ENCODE measurements at regions not wholly inside any gene's neighbourhood (a gene's known extent, or its start where the extent isn't known, plus 50 kb on each side); places are given as distances from the start of the nearest gene placed in this dataset.

DNA sequence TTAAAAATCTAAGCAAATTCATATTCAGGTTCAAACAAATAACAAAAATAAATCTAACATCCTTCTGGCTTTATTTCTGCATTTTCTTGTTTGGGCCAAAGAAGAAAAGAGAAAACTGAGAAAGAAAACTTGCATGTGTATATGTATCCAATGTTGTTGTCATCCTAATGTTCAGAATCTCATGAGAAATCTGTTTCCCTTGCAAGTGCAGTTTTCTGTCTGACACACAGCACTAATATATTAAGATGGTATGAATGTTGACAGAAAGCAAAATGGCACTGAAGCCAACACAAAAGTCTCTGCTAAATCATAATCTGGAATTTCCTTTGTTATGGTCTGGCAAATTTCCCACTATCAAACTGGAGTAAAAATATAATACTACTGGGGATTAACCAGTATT, 235.9 kb downstream of the HGF start:
- no peak for DNase-seq (ENCODE audit: extremely low read depth, low read depth)

DNA sequence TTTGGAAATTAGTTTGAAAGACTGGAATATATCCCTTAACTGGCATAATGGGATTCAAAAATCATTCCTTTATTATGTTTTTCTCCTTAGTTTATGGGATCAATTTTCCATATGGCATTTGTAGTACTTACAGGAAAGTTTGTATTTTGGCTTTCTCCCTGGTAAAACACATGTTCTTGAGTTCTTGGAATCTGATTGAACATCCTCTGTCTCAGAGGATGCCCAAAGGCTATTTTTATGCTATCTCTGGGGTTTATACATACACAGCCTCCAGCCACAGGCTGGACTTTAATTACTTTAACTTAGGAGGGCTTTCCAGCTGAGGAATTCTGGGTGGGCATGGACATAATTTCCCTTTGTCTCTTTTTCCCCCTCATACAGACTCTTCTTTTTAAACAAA, 236.4 kb downstream of the HGF start:
- no peak for DNase-seq (ENCODE audit: extremely low read depth, low read depth)

DNA sequence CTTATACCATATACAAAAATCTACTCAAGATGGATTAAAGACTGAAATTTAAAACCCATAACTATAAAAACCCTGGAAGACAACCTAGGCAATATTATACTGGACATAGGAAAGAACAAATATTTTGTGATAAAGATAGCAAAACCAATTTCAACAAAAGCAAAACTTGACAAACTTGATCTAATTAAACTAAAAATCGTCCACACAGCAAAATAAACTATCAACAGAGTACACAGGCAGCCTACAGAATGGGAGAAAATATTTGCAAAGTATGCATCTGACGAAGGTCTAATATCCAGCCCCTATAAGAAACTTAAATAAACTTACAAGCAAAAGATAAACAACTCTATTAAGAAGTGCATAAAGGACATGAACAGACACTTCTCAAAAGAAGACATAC, 240.1 kb downstream of the HGF start:
- DNase-seq (ENCODE audit: extremely low read depth, low read depth) = no peak

DNA sequence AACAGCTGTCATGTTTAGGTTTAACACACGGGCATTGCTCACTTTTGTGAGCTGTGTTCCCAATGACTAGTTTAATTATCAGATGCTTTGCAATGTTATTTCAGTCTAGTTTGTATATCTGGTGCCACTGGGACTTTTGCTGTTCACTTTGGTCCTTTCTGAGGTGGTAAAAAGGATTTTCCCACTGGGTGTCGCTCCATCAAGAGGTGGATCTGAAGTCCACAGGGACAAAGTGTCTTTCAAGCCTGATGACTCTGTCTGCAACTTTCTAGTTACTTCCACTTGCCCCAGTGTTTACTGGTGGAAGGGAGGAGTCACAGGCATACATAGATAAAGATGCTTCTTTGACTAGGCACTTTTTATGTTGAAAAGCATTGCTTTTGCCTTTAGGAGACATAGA, 242.2 kb downstream of the HGF start:
- peak; percentile 21 for DNase-seq (ENCODE audit: extremely low read depth, low read depth)

DNA sequence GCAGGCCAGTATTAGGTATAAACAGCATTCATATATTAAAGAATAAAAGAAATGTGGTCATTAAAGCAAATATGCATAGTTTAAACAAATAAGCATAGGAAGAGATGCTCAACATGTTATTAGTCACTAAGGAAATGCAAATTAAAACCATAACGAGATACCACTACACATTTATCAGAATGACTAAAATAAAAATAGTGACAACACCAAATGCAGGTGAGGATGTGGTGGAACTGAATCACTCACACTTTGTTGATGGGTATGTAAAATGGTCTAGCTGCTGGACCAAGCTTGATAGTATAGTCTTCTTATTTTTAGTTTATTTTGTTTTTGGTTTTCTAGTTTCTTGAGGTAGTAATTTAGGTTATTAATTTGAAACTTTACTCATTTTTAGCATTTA, 242.9 kb downstream of the HGF start:
- no peak for DNase-seq (ENCODE audit: extremely low read depth, low read depth)

DNA sequence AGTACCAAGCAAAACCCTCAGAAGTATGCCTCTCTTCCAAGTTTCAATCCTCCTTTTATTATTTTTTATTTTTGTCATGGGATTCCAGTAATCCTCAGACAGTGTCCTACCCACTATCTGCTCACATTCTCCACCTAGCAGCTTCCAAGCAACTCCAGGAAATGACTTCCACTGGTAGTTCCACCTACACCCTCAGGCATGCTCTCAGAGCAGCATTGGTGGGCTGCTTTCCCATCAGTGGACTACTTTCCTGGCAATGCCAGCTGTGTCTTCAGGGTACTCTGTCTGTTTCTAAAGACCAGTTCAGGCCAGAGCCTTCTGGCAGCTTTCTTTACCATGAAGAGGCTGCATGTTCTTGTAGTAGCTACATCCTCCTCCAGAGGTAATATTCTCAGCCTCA, 244.0 kb downstream of the HGF start:
- DNase-seq (ENCODE audit: extremely low read depth, low read depth) = no peak

DNA sequence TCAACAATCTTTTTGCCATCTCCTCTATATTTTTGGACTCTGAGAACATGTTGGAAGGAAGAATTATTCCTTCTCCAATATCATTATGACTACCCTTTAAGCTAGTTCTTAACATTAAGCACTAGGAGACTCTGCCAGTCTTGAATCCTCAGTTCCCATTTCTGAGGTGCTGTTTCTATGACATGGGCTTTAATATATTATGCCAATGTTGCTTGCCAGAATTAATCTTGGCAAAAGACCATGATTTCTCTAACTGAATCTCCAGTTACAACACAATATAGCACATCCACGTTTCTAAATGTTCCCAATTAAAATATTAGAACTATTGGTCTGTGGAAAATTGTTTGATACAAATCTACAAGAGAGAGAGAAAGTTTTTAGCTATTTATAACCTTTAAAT, 250.0 kb downstream of the HGF start:
- DNase-seq (ENCODE audit: extremely low read depth, low read depth) = no peak

DNA sequence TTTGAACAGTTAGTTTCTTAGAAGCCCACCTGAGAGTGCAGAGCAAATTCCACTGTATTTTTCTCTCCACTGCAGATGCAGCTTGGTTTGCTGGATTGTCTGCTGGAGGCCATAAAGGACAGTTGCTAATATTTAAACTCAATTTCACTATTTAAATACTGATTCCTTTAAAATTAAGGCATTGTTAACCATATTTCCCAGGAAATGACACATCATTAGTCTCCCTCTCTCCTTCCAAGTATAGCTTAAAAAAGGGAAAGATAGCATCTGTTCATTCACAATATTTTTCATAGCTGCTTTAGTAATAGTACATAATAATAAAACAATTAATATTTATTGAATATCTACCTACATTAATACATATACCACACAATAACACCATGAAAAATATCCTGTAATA, 252.9 kb downstream of the HGF start:
- no peak for DNase-seq (ENCODE audit: extremely low read depth, low read depth)

DNA sequence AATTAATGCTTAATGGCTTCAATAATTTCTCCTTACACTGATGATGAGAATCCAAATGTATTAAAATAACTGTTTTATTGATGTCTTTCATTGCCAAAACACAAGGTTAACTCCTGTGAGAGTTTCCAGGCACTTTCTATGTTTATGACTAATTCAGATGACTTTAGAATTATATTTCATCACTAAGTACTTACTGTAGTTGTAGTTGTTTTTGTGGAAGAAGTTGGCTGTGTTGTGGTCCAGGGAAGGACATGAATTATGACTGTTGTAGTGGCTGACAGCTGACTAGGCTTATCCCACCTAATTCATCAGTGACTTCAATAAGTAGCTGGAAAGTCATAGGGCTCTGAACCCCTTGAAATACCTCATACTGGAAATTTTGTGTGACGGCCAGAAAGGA, 254.8 kb downstream of the HGF start:
- DNase-seq (ENCODE audit: extremely low read depth, low read depth) = no peak

DNA sequence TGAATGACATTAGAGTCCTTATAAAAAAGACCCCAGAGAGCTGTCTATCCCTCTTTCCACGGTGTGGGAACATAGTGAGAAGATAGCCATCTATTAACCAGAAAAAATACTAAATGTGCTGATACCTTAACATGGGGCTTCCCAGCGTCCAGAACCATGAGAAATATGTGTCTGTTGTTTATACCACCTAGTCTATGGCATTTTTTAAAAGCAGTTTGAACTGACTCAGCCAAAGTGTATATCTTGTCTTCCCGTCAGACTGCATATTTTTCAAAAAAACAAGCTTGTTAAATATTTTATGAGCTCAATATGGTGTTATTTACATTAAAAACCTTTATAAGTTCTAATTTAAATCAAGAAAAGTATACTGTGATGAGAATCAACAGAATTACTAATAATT, 255.3 kb downstream of the HGF start:
- no peak for DNase-seq (ENCODE audit: extremely low read depth, low read depth)

DNA sequence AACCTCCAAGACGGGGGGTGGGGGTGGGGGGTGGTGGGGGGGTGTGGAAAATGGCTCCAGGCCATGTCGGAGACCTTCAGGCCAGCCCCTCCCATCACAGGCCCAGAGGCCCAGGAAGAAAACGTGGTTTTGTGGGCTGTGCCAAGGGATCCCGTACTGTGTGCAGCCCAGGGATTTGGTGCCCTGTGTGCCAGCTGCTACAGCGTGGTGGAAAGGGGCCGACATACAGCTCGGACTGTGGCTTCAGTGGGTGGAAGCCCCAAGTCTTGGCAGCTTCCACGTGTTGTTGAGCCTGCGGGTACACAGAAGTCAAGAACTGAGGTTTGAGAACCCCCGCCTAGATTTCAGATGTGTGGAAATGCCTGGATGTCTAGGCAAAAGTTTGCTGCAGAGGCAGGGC, 259.7 kb downstream of the HGF start:
- no peak for DNase-seq (ENCODE audit: extremely low read depth, low read depth)

DNA sequence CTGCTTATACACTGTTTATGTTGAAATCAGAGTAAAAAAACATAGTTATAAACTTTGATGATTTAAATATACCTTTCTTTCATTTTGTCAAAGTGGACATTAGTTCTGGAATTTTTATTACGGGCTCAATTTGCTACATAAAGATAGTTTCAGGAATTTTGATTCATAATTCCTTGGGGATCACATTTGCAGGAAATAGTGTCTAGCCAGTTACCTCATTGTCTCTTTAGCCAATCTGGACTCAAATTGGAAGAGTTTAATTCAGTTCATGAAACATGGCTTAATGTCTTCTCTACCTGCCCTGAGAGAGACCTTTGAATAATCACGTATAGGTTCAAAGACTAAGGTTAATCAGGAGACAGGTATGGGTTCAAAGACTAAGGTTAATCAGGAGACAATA, 262.6 kb downstream of the HGF start:
- no peak for DNase-seq (ENCODE audit: extremely low read depth, low read depth)

DNA sequence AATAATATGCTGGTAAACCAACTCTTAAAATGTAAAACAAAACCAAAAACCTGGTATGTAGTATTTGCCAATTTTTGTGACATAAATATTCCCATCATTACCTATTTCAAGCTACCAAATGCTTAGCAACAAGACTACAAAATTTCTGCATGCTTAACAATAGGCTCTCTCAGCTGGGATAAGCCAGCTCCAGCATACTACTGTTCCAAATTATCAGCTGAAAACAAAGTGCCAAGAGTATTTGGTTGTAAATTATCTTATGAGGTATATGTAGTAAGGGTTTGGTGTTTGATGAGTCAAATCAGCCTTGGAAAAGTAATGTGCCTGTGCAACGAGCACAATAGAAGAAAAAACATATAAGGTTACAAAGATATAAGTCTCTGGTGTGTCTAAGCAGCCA, 263.2 kb downstream of the HGF start:
- no peak for DNase-seq (ENCODE audit: extremely low read depth, low read depth)

DNA sequence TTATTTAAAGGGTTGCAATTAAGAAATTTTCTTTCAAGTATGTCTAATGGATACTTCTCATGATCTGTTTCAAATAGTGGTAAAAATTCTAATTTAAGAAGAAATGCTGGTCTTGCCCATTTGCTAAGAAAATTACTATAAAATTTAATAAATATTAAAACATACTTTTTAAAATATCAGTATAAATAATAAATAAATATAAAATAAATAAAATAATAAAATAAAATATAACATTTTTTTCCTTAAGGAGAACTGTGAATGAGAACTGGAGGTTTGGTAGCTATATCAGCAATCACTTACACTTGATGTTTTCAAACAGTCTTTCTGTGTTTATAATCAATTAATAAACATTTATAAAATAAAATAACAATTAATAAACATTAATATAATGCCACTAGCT, 266.1 kb downstream of the HGF start:
- no peak for DNase-seq (ENCODE audit: extremely low read depth, low read depth)

DNA sequence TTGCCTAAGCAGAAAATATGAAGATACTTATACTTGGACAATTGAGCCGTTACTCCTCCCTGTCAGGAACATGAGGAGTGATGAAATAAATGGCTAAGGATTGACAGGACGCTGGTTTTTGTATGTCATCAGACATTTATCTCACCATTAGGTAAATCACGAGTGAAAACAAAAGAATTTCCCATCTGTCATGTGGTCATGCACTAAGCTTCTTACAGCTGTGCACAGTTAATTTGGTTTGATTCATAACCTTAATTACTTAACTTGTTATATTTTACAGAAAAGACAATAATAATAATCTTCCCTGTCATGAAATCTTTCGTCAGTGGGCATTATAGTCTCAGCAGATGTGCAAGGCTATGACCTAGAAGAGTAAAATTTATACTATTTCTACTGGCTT, 266.5 kb downstream of the HGF start:
- DNase-seq (ENCODE audit: extremely low read depth, low read depth) = no peak

DNA sequence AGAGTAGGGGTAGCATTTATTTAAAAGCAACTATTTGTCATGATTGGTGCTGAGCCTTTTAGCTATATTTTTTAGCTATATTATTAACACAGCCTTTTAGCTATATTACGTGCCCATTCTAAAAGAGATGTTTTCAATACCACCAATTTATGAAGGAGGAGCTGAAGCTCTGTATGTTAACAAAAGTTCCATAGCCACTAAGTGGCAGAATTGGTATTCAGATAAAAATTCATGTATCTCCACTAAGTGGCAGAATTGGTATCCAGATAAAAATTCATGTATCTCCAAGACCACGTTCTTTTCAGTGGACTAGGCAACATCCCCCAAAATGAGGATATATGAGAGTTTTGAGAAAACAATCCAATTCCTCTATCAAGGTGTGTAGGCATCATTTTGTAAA, 268.6 kb downstream of the HGF start:
- peak; percentile 19 for DNase-seq (ENCODE audit: extremely low read depth, low read depth)

DNA sequence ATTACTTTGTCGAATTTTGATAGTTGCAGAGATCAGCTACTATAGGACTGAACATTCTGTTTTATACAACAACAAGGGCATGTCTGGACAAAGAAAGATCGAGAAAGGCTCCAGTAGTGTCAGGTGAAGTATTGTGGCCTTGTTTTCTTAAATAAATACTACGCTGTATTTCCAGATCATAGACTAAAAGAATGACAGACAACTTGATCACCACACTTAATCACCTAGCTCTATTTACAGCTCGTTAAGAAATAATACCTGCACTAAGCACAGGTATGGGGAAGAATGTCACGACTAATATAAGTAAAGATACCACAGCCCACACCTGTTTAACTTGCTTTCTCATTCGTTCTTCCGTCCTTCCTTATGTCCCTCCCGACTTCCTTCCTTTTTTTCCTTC, 269.2 kb downstream of the HGF start:
- no peak for DNase-seq (ENCODE audit: extremely low read depth, low read depth)

DNA sequence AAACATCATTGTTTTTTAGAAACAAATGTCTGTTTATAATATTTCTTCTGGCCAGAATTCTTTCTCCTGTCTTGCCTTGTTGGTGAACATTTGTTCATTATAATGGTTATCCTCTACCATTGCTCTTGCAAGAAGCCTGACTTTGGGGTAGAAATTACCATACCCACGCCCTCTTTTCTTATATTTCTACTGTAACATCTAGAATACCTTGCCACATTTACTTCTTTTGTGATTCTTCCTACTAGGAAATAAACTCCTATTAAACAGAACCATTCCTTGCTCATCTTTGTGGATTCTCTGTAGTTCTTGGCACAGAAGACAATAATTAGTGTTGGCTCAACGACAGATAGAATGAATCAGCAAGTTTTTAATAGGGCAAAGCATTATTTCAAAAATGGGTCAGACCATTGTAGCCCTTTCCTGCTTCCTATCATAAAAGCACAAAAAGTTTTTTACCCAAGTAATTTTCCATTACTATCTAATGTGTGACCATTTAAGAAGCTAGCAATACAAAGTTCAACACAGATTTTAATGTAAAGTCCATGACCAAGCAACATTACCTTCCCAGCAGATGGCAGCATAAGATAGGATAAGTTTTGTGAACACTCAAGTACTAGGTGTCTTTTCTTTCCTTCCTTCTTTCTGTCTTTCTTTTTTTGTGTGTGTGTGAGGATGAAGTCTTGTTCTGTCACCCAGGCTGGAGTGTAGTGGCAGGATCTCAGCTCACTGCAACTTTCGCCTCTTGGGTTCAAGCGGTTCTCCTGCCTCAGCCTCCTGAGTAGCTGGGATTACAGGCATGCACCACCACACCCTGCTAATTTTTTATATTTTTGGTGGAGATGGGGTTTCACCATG, 270.4 kb downstream of the HGF start:
- DNase-seq (ENCODE audit: extremely low read depth, low read depth) = peak; percentile 88

DNA sequence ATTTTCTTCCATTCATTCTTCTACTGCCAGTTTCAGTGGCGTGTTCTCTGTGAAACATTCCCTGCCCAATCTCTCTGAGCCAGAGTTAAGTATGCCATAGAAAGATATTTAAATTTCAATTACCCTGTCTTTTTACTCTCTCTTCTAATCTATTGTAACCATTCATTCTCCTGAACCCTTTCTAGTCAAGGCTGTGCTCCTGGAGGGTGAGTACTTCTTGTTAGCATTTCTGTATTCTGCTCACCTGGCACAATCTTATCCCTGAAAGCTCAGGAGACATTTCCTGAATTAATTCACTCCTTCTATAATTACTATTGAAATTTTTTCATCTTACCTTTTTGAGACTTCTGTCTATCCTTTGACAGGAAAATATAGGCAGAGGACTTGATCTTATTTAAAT, 271.7 kb downstream of the HGF start:
- DNase-seq (ENCODE audit: extremely low read depth, low read depth) = no peak

DNA sequence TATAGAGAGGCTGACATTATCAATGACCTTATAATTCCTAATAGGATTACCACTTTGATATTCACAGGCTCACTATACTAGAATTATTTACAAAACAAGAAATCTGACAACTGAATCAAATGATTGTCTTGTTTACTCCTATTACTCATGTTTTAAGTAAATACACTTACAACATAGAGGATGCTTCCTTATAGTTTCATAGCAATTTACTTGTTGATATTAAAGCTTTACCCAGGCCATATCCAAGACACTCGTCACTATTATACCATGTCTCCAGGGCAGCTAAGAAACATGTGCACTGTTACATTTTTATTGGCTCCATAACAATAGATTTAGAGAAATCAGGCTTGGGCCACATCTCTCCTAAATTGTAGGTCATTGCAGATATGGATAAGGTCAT, 276.9 kb downstream of the HGF start:
- peak; percentile 38 for DNase-seq (ENCODE audit: extremely low read depth, low read depth)

DNA sequence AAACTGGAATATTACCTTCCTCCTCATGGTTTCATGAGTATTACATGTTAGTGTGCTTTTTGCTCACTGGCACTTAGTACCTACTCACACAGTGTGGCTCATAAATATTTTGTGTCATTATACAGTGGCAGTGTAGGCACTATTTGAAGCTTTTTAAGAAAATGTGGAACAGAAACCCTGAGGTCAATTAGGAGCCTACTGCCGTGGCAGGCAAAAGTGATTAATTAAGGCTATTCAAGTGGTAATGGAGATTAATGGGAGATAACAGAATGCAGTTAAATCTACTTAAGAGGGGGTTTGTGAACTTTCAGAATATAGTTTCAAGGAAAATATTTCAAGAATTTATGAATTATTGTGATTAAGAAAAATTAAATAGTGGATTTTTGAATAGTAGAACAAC, 277.6 kb downstream of the HGF start:
- no peak for DNase-seq (ENCODE audit: extremely low read depth, low read depth)

DNA sequence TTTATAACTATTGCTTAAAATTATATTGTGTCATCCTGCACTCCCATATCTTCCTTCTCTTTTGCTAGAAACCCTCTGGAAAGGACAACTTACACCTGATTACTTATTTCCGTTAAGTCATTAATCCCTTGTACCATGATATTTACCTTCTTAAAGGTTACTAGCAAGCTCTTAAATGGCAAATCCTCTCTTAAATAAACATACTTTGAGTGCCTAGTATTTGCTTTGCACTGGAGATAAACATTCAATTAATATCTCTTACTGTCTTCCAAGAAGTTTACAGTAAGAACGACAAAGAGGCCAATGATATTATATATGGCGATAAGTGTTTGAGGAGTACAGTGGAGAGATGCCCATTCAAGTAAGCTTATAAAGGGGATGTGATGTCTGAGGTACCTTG, 278.3 kb downstream of the HGF start:
- no peak for DNase-seq (ENCODE audit: extremely low read depth, low read depth)

DNA sequence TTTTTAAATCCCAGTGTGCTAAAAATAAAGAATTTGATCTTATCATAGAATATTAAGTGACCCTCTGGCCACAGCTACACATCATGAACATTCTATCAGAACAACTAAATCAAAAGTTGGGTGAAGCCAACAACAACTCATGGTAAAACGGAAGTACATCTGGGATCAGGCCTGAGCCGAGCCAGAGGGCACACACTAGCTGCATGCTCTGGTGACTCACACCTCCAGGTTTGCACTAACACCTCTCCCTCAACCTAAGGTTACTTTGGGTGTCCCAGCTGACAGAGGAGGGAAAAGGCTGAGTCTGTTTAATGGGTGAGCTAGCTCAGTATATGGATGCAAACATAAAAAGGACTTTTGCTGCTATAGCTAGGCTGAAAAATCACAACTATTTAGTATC, 281.6 kb downstream of the HGF start:
- no peak for DNase-seq (ENCODE audit: extremely low read depth, low read depth)

Data from NCI-H460 (cell line).